Neural progenitor cell (in vitro differentiated cells): ENCODE measurements at regions not wholly inside any gene's neighbourhood (a gene's known extent, or its start where the extent isn't known, plus 50 kb on each side); places are given as distances from the start of the nearest gene placed in this dataset.

Experiments used
- EZH2 ChIP-seq: fragments of 200-600 bp; sonication (generic); IDR thresholded peaks from 2 replicates; pipeline ENCODE4 v1.6.1; 2017; ENCODE audit warnings: antibody characterized with exemption, mild to moderate bottlenecking, moderate library complexity
- EZH2phosphoT487 ChIP-seq: fragments of 200-600 bp; sonication (generic); IDR thresholded peaks from 2 replicates; pipeline ENCODE4 v1.6.1; 2017; ENCODE audit warnings: antibody characterized with exemption
- TF ChIP-seq, protein P1 (sequence below): fragments of 200-600 bp; sonication (generic); IDR thresholded peaks from 2 replicates; pipeline ENCODE4 v1.5.1; 2017; ENCODE audit warnings: antibody characterized with exemption, mild to moderate bottlenecking

DNA sequence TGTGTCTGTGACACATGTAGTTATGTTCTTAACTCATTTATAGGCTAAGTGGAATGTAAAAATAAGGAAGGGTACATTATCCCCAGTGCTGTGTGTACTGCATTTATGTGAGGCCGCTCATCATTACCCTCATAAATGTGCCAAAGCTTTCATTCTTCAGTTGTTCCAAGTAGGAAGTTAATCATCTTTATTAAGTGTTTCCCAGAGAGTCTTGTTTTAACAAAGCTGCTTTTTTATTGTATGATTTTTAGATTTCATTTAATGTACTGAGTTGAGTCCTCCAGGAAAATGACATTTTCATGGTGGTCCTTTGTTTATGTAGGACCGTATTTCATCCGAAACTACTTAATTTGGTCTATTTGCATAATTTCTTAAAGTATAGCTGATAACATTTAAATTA is 379.8 kb downstream of the DLEU7 start:
- TF ChIP-seq, protein P1, sequence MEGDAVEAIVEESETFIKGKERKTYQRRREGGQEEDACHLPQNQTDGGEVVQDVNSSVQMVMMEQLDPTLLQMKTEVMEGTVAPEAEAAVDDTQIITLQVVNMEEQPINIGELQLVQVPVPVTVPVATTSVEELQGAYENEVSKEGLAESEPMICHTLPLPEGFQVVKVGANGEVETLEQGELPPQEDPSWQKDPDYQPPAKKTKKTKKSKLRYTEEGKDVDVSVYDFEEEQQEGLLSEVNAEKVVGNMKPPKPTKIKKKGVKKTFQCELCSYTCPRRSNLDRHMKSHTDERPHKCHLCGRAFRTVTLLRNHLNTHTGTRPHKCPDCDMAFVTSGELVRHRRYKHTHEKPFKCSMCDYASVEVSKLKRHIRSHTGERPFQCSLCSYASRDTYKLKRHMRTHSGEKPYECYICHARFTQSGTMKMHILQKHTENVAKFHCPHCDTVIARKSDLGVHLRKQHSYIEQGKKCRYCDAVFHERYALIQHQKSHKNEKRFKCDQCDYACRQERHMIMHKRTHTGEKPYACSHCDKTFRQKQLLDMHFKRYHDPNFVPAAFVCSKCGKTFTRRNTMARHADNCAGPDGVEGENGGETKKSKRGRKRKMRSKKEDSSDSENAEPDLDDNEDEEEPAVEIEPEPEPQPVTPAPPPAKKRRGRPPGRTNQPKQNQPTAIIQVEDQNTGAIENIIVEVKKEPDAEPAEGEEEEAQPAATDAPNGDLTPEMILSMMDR, result no peak
- no peak for TF ChIP-seq EZH2phosphoT487
- no peak for TF ChIP-seq EZH2
